RWPE2 (cell line): ENCODE measurements at regions not wholly inside any gene's neighbourhood (a gene's known extent, or its start where the extent isn't known, plus 50 kb on each side); places are given as distances from the start of the nearest gene placed in this dataset.

Source experiments
- ATAC-seq: fragments of 200-7000 bp; cut with Tn5 transposase; 3 replicates; pipeline ENCODE4 v1.9.1; 2021; ENCODE audit warnings: low read depth
- DNase-seq: peaks from one replicate; pipeline ENCODE4 v3.0.0-alpha.2; 2020; ENCODE audit warnings: low spot score
- H3K27ac ChIP-seq: fragments of 450-650 bp; 2 replicates; pipeline ENCODE4 v1.5.1; 2017; ENCODE audit warnings: mild to moderate bottlenecking; ENCODE audit not compliant: poor library complexity, severe bottlenecking
- H3K27me3 ChIP-seq: fragments of 250-450 bp; sonication (Bioruptor Pico); 2 replicates; pipeline ENCODE4 v1.5.1; 2021; ENCODE audit warnings: mild to moderate bottlenecking, moderate library complexity; ENCODE audit not compliant: insufficient read depth, poor library complexity, severe bottlenecking
- H3K36me3 ChIP-seq: fragments of 250-450 bp; sonication (Bioruptor Pico); 2 replicates; pipeline ENCODE4 v1.5.1; 2020; ENCODE audit warnings: low read depth, mild to moderate bottlenecking, moderate library complexity
- H3K4me1 ChIP-seq: fragments of 250-450 bp; sonication (Bioruptor Pico); 2 replicates; pipeline ENCODE4 v1.5.1; 2021; ENCODE audit warnings: mild to moderate bottlenecking, moderate library complexity; ENCODE audit not compliant: insufficient read depth, poor library complexity, severe bottlenecking
- H3K4me3 ChIP-seq: fragments of 250-450 bp; sonication (Bioruptor Pico); 2 replicates; pipeline ENCODE4 v1.5.1; 2021; ENCODE audit warnings: mild to moderate bottlenecking, moderate library complexity; ENCODE audit not compliant: severe bottlenecking
- H3K9me3 ChIP-seq: fragments of 250-450 bp; sonication (Bioruptor Pico); 2 replicates; pipeline ENCODE4 v1.5.1; 2021; ENCODE audit warnings: mild to moderate bottlenecking, moderate library complexity; ENCODE audit not compliant: severe bottlenecking
- CTCF ChIP-seq: fragments of 450-650 bp; IDR thresholded peaks from one replicate; pipeline ENCODE4 v1.5.1; 2017; ENCODE audit warnings: mild to moderate bottlenecking, moderate library complexity; ENCODE audit not compliant: poor library complexity, severe bottlenecking

DNA sequence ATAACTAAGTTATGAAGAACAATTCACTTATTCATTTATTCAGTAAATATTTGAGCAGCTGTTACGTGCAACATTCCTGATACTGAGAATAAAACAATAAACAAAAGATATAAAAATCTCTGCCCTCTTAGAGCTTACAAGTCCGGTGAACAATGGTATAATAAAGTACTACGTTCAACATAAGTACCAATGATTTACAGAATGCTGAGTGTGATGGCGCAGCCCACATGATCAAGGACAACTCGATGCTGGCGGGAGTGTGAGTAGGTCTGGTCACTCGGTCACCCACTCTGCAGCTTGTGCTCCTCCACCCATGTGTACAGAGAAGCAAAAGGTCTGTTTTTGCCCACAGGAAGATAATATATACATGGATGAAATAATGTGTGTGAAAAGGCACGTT lies 254.3 kb downstream of the BCL11A start:
- TF ChIP-seq CTCF: no peak
- Histone ChIP-seq H3K27me3 (no peaks in the 10 kb centered on the region), H3K9me3 (no peaks in the 10 kb centered on the region), H3K36me3 (no peaks in the 10 kb centered on the region), H3K4me3 (no peak overlapping the region), H3K4me1 (no peaks in the 10 kb centered on the region), H3K27ac (no peak overlapping the region)
- DNase-seq (no peak), ATAC-seq (no peak)

DNA sequence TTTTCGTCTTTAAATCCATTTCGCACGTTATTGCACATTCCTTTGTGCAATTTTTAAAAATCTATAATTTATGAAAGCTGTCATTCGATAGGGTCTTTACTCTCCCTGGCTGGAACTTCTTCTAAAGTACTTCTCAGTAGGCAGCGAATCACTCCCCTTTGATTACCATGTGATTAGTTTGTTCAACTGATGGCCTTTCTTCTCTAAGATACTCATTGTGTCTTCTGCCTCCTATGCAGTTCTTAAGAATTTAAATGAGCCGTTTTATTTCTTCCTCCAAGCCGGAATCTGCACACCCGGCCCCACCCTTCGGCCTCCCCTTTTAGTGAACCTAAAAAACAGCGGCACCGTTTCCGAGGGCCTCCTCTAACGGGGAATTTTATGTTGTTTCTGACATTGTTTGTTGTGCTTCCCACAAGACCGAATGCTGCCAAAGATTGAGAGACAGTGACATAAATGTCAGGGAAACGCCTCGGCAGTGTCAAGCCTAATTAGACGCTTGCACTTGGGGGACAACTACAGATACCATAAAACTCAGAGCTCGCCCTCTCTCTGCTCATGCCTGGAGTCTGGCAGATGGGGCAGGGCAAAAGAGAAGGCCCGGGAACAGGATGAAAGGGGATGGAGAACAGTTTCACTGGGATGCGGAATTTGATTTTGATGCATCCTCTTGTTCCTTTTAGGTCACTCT lies 255.3 kb downstream of the BCL11A start:
- no peak overlapping the region for H3K27ac ChIP-seq
- no peaks in the 10 kb centered on the region for H3K36me3 ChIP-seq
- DNase-seq (no peak), ATAC-seq (no peak)
- no peaks in the 10 kb centered on the region for H3K27me3 ChIP-seq
- H3K4me1 ChIP-seq: no peaks in the 10 kb centered on the region
- H3K9me3 ChIP-seq: no peaks in the 10 kb centered on the region
- H3K4me3 ChIP-seq: no peak overlapping the region
- no peak for TF ChIP-seq CTCF

GRCh38 chr2:60297296-60298005 lies 256.0 kb downstream of the BCL11A start:
- no peaks in the 10 kb centered on the region for H3K4me1 ChIP-seq
- H3K4me3 ChIP-seq: no peak overlapping the region
- no peak overlapping the region for H3K27ac ChIP-seq
- no peaks in the 10 kb centered on the region for H3K27me3 ChIP-seq
- no peaks in the 10 kb centered on the region for H3K36me3 ChIP-seq
- H3K9me3 ChIP-seq: no peaks in the 10 kb centered on the region
- DNase-seq (no peak), ATAC-seq (no peak)
- TF ChIP-seq CTCF: no peak

- ATAC-seq: no peak
- no peak overlapping the region for H3K4me3 ChIP-seq
Observed at GRCh38 chr2:60296219-60296955, 257.1 kb downstream of the BCL11A start.

More at GRCh38 chr2:60296219-60296955, 257.1 kb downstream of the BCL11A start:
- H3K9me3 ChIP-seq: no peaks in the 10 kb centered on the region
- H3K27me3 ChIP-seq: no peaks in the 10 kb centered on the region
- H3K27ac ChIP-seq: no peak overlapping the region
- H3K4me1 ChIP-seq: no peaks in the 10 kb centered on the region
- TF ChIP-seq CTCF: no peak
- no peak for DNase-seq
- no peaks in the 10 kb centered on the region for H3K36me3 ChIP-seq
